HG02885 (cell line): ENCODE measurements at regions not wholly inside any gene's neighbourhood (a gene's known extent, or its start where the extent isn't known, plus 50 kb on each side); places are given as distances from the start of the nearest gene placed in this dataset.
"Not testable (repeated sequence)": the region's sequence is repeated elsewhere in the genome, so short reads cannot be mapped to it uniquely, and the experiment has no call there.

Source experiments
- ATAC-seq: cut with Tn5 transposase; IDR thresholded peaks from one replicate; pipeline ENCODE4 v1.9.1; 2021; ENCODE audit warnings: mild to moderate bottlenecking; ENCODE audit not compliant: unreplicated experiment, poor library complexity

DNA sequence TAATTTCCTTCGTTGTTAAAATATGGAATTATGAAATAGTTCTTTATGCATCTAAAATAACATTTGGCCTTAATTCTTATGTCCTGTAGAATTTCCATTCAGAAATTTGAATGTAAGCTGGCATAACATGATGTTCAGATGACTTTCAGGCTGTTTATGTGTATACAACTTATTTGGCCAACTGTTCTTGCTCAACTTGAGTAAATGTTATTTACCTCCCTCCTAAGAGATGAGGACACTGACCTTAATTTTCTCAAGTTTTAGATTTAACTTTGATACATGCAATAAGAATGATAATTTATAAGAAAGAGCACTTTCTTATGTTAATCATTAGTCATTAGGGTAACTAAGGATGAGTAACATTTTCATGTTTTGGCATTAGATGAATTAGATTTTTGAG lies 365.4 kb downstream of the AEBP2 start:
- ATAC-seq: no peak

DNA sequence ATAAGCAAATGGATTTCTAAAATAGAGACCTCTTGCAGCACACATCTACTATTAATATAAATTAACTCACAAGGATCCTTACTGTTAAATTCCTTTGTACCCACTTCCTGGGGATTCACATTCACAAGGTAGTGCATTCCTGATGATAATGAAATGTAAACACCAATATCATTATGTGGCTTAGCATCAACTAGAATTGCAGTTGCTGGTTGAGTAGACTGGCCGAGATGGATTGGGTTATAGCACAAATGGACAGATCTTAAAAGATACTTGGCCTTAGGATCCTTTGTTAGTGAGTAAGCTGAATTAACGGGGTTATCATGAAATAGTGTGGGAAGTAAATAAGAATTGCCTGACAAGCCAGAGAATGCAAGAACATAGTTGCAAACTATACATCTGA lies 369.1 kb downstream of the AEBP2 start:
- no peak for ATAC-seq

DNA sequence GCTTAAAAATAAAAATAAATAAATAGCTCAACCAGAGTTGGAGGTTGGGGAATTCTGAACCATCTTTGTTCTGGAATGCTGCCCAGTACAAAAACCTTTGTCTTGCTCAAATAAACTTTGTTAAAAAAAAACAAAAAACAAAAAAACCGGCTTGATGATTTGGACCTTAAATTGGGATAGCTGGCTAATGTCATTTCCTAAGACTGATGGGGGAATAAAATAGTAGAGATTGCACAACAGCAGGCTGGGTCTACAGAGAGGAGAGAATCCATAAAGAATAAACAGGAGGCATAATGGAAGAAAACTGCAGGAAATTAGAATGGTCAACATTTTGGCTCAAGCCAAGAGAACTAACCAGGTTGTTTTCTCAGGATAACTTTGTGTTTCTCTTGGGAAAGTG lies 370.9 kb downstream of the AEBP2 start:
- ATAC-seq: no peak

- ATAC-seq: no peak
These were observed 372.6 kb downstream of the AEBP2 start for GRCh38 chr12:19811922-19812321.

DNA sequence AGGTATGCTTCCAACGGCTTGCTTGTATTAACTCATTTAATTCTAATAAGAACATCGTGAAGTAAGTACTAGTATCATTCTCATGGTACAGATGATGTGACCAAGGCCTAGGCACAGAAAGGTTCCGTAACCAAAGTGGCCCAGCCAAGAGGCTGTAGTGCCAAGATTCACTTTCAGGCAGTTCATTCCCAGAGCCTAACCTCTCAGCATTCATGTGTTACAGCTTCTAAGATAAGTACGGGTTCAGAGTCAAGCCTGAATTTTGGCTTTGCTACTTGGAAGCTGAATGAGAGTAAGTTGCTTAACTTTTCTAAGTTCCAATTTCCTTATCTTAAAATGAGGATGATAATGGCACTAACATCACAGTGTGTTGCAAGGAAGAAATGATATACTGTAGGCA lies 379.9 kb downstream of the AEBP2 start:
- no peak for ATAC-seq

- ATAC-seq: no peak
These were observed 383.2 kb downstream of the AEBP2 start for GRCh38 chr12:19822476-19822875.

- ATAC-seq: not testable (repeated sequence)
These were observed 384.0 kb downstream of the AEBP2 start for GRCh38 chr12:19823326-19823725.

DNA sequence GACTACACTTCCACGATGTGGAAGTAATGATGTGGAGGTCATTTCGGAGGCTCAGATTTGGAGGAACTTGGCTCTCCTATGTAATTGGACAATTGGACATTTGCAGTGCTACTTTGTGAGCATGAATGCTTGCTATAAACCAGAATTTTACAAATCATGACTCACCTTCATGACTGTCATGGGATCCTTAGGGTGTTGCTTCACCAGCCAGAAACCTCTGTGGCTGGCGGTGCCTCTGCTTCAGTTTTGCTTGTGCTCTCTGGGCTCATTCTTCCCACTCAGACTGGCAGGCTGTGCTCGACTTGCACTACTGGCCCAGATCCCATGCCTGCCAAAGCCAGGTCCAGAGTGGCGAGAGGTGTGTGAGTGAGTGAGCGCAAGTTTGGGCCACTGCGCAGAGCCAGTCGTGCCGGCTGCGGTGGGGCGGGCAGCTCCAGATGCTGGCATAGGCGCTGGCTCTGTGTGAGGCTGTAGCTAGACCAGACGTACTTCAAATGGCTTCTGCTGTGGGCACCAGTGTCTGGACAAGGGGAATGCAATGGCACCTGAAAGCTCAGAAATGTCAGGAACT lies 387.8 kb downstream of the AEBP2 start:
- ATAC-seq: no peak

GRCh38 chr12:19829100-19829853 lies 390.0 kb downstream of the AEBP2 start:
- ATAC-seq: no peak

- no peak for ATAC-seq
These were observed 391.2 kb downstream of the AEBP2 start for GRCh38 chr12:19830446-19830845.

DNA sequence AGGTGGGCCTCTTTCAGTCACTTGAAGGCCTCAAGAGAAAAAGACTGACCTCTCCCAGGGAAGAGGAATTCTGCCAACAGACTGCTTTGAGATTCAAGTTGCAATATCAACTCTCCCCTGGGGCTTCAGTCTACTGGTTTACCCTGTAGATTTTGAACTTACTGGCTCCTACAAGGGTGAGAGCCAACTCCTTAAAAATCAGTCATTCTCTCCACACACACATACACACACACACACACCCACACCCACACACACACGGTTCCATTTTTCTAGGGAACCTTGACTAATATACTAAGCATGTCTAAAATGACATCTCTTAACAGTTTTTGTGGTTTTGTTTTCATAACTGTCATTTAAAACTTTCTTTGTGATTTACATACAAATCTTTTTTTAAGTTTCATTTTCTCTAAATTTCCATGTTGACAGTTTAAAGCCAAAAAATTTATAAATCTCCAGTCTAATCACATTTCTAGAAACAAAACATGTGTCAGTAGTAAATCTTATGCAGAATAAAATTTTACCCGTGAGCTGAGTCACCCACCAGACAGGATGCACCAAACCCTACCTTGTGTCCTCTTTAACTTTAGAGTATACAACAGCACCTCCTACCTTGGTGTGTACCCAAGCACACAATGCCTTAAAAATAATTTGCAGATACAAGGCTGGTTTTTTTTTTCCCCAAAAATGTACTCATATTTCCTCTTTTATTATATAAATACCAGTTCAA lies 394.6 kb downstream of the AEBP2 start:
- no peak for ATAC-seq

DNA sequence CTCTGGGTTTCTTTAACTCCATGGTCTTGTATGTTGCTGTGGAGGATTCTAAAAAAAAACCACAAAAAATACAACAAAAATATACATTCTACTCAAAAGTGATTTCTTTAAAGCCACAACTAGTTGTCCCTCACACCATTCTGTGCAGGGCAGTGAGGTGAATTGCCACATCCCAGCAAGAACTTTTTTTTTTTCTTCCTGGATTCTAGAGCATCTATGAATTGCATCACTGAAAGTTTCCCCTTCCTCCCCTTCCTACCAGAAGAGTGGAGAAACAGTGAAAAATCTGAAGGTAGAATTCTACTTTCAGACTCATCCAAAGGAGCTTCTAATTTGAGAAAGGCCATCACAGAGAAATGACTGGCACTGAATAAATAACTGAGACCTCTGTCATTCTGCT lies 395.3 kb downstream of the AEBP2 start:
- ATAC-seq: no peak

GRCh38 chr12:19836056-19836455 lies 396.8 kb downstream of the AEBP2 start:
- no peak for ATAC-seq

GRCh38 chr12:19836456-19836855 lies 397.2 kb downstream of the AEBP2 start:
- ATAC-seq: no peak

- no peak for ATAC-seq
These were observed 398.3 kb downstream of the AEBP2 start for GRCh38 chr12:19837543-19837942.

- no peak for ATAC-seq
These were observed 402.2 kb downstream of the AEBP2 start for GRCh38 chr12:19841451-19841850.

GRCh38 chr12:19842116-19842515 lies 402.8 kb downstream of the AEBP2 start:
- ATAC-seq: no peak

DNA sequence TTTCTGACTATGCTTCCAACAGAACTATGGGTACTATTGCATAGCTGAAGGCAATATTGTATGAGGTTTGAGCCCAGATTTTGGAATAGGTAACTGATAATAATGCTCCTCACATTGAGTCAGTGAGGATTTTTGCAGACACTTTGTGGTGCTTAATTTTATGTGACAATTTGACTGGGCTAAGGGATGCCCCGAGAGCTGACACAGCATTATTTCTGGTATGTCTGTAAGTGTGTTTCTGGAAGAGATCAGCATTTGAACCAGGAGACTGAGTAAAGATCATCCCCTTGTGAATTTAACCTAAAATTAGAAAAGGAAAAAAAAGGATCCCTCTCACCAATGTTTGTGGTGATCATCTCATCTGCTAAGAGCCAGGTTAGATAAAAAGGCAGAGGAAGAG lies 404.9 kb downstream of the AEBP2 start:
- no peak for ATAC-seq

GRCh38 chr12:19846574-19846973 lies 407.3 kb downstream of the AEBP2 start:
- ATAC-seq: no peak

DNA sequence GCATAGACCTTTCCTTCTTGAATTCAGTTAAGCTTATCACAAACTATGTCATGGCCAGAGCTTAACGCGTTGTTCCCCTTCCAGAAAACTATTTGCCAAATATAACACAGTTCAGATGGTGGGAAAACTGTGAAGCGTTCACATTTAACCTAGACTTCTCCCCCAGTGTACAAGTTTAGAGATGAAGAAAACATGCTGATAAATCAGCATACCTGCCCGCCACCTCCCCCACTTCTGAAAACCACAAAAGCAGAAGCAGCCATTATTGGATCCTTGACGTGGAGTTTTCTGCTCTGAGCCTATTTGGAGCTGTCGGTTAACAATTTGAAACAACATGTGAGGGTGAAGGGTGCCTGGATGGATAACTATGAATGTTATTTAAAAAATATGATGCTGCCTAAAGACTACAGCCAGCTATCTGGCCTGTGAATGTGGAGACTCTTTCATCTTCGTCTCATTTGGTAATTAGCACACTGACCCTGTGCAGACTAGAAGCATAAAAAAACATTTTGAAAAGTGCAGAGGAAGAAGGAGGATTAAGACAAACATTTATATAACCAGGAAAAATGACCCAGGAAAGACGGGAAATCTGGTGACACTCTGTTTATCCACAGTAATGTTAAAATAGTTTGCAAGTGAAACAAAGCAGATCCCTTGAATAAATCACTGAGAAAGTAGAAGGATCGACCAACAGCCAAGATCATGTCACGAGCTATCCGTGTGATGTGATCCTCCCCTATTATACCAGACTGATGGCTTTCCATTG lies 408.2 kb downstream of the AEBP2 start:
- no peak for ATAC-seq

GRCh38 chr12:19848421-19848820 lies 409.1 kb downstream of the AEBP2 start:
- ATAC-seq: no peak
